DOHH2 (cell line): ENCODE measurements at regions not wholly inside any gene's neighbourhood (a gene's known extent, or its start where the extent isn't known, plus 50 kb on each side); places are given as distances from the start of the nearest gene placed in this dataset.

Experiments used
- H3F3A ChIP-seq: fragments of 200-600 bp; sonication (generic), shearing (Covaris generic); 2 replicates; pipeline ENCODE4 v1.6.0; 2016; ENCODE audit warnings: antibody characterized with exemption, mild to moderate bottlenecking; ENCODE audit not compliant: control insufficient read depth, insufficient read depth
- H3K27ac ChIP-seq: fragments of 200-600 bp; sonication (generic); 2 replicates; pipeline ENCODE4 v1.5.1; 2014; ENCODE audit warnings: low read depth, mild to moderate bottlenecking, low read length, moderate library complexity
- H3K27me3 ChIP-seq: fragments of 200-600 bp; sonication (generic); 2 replicates; pipeline ENCODE4 v1.6.1; 2014; ENCODE audit warnings: mild to moderate bottlenecking, low read length, mixed read lengths; ENCODE audit not compliant: control insufficient read depth
- H3K36me3 ChIP-seq: fragments of 200-600 bp; sonication (generic); 2 replicates; pipeline ENCODE4 v1.6.1; 2014; ENCODE audit warnings: mild to moderate bottlenecking, low read length, moderate library complexity, mixed read lengths; ENCODE audit not compliant: control insufficient read depth
- H3K4me1 ChIP-seq: fragments of 200-600 bp; sonication (generic); 2 replicates; pipeline ENCODE4 v1.6.1; 2014; ENCODE audit warnings: mild to moderate bottlenecking, low read length, mixed read lengths; ENCODE audit not compliant: control insufficient read depth
- H3K4me2 ChIP-seq: fragments of 200-600 bp; sonication (generic); 2 replicates; pipeline ENCODE4 v1.6.0; 2014; ENCODE audit warnings: mild to moderate bottlenecking, low read length, moderate library complexity
- H3K4me3 ChIP-seq: fragments of 200-600 bp; sonication (generic); 2 replicates; pipeline ENCODE4 v1.5.1; 2014; ENCODE audit warnings: mild to moderate bottlenecking, low read length, mixed read lengths
- H3K79me2 ChIP-seq: fragments of 200-600 bp; sonication (generic); 2 replicates; pipeline ENCODE4 v1.6.1; 2014; ENCODE audit warnings: mild to moderate bottlenecking, low read length, mixed read lengths; ENCODE audit not compliant: control insufficient read depth
- H3K9me2 ChIP-seq: fragments of 200-600 bp; sonication (generic); replicated peaks from 2 replicates; pipeline ENCODE4 v1.6.1; 2014; ENCODE audit warnings: mild to moderate bottlenecking, low read length, mixed read lengths; ENCODE audit not compliant: control insufficient read depth
- H3K9me3 ChIP-seq: fragments of 200-600 bp; sonication (generic); 2 replicates; pipeline ENCODE4 v1.6.1; 2014; ENCODE audit warnings: antibody characterized with exemption, low read length, mixed read lengths; ENCODE audit not compliant: control insufficient read depth, insufficient read depth
- H4K20me1 ChIP-seq: fragments of 200-600 bp; sonication (generic); 2 replicates; pipeline ENCODE4 v1.6.0; 2014; ENCODE audit warnings: low read depth, mild to moderate bottlenecking, antibody characterized with exemption, low read length, moderate library complexity; ENCODE audit not compliant: control insufficient read depth, insufficient read depth
- EZH2phosphoT487 ChIP-seq: fragments of 200-600 bp; sonication (generic); IDR thresholded peaks from 2 replicates; pipeline ENCODE4 v1.6.1; 2017; ENCODE audit warnings: borderline replicate concordance, mild to moderate bottlenecking, antibody characterized with exemption, low read length, moderate library complexity, mixed read lengths
- TF ChIP-seq, protein P1 (sequence below): fragments of 200-600 bp; sonication (generic); IDR thresholded peaks from one replicate; pipeline ENCODE4 v1.5.1; 2014; ENCODE audit warnings: antibody characterized with exemption, mild to moderate bottlenecking, low read depth, low read length; ENCODE audit not compliant: poor library complexity, severe bottlenecking

DNA sequence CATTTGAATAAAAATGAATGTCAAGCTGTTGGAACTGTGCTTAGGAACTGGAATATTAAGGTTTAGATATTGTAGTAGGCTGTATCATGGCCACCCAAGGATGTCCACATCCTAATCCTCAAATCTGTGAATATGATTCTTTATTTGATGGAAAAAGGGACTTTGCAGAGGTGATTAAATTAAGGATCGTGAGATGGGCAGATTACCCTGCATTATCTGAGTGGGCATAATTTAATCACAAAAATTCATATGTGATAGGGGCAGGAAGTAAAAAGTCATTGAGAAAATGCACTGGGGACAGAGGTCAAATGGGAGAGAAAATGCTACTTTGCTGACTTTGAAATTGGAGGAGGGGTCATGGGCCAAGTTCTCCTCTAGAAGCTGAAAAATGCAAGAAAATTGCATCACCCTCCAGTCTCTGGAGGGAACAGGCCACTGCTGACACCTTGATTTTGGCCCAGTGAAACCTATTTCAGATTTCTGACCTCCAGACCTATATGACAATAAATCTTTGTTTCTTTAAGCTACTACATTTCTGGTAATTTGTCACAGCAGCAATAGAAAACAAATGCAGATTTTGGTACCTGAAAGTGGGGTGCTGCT lies 521.4 kb downstream of the PCDH7 start:
- H3K4me2 ChIP-seq, result no peak overlapping the region
- no peak for TF ChIP-seq EZH2phosphoT487
- TF ChIP-seq, protein P1, sequence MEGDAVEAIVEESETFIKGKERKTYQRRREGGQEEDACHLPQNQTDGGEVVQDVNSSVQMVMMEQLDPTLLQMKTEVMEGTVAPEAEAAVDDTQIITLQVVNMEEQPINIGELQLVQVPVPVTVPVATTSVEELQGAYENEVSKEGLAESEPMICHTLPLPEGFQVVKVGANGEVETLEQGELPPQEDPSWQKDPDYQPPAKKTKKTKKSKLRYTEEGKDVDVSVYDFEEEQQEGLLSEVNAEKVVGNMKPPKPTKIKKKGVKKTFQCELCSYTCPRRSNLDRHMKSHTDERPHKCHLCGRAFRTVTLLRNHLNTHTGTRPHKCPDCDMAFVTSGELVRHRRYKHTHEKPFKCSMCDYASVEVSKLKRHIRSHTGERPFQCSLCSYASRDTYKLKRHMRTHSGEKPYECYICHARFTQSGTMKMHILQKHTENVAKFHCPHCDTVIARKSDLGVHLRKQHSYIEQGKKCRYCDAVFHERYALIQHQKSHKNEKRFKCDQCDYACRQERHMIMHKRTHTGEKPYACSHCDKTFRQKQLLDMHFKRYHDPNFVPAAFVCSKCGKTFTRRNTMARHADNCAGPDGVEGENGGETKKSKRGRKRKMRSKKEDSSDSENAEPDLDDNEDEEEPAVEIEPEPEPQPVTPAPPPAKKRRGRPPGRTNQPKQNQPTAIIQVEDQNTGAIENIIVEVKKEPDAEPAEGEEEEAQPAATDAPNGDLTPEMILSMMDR, result no peak
- H4K20me1 ChIP-seq, result no peaks in the 10 kb centered on the region
- H3K27me3 ChIP-seq, result no peaks in the 10 kb centered on the region
- no peak overlapping the region for H3K4me3 ChIP-seq
- no peaks in the 10 kb centered on the region for H3K4me1 ChIP-seq
- H3K9me3 ChIP-seq, result peaks cover 4% of the 10 kb centered on the region; the same call in 1 of the 2 replicates
- H3K9me2 ChIP-seq, result no peaks in the 10 kb centered on the region
- H3F3A ChIP-seq, result no peaks in the 10 kb centered on the region
- no peaks in the 10 kb centered on the region for H3K36me3 ChIP-seq
- H3K27ac ChIP-seq, result no peak overlapping the region
- H3K79me2 ChIP-seq, result no peaks in the 10 kb centered on the region

DNA sequence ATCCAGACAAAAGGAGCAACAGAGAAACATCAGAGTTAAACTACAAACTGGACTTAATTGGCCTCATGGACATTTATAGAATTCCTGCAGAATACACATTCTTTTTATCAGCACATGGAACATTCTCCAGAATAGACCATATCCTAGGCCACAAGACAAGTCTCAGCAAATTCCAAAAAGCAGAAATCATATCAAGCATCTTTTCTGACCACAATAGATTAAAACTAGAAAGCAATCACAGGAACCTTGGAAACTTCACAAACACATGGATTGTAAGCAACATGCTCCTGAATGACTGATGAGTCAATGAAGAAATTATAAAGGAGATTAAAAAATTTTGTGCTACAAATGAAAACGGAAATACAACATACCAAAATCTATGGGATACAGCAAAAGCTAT lies 526.7 kb downstream of the PCDH7 start:
- Histone ChIP-seq H3F3A (no peaks in the 10 kb centered on the region), H3K27ac (no peak overlapping the region), H3K79me2 (no peaks in the 10 kb centered on the region)

DNA sequence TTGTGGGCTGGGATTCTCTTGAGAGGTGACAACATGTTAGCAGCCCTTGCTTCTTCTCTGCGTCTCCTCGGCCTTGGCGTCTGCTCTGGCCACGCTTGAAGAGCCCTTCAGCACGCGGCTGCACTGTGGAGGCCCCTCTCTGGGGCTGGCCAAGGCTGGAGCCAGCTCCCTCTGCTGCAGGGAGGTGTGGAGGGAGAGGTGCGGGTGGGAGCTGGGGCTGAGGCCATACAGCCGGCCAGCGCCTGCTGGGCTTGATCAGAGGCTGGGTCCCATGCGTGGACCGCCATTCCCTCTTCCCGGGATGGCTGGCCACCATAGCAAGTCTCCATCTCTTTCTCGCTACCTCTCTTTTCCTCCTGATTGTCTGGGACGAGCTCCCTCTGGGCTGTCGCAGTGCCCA lies 539.0 kb downstream of the PCDH7 start:
- Histone ChIP-seq H3K27ac (no peak overlapping the region), H3K79me2 (no peaks in the 10 kb centered on the region), H3K9me2 (no peaks in the 10 kb centered on the region), H3K4me3 (no peak overlapping the region), H3K4me1 (no peaks in the 10 kb centered on the region), H4K20me1 (no peaks in the 10 kb centered on the region), H3F3A (no peaks in the 10 kb centered on the region), H3K9me3 (no peaks in the 10 kb centered on the region; the same call in 1 of the 2 replicates), H3K36me3 (no peaks in the 10 kb centered on the region), H3K27me3 (no peaks in the 10 kb centered on the region), H3K4me2 (no peak overlapping the region)
- TF ChIP-seq, protein P1, result no peak
- no peak for TF ChIP-seq EZH2phosphoT487

More for the DNA sequence above, 526.7 kb downstream of the PCDH7 start:
- H3K27me3 ChIP-seq, result no peaks in the 10 kb centered on the region
- no peaks in the 10 kb centered on the region for H3K9me3 ChIP-seq
- no peaks in the 10 kb centered on the region for H3K9me2 ChIP-seq
- no peaks in the 10 kb centered on the region for H3K4me1 ChIP-seq
- H4K20me1 ChIP-seq, result no peaks in the 10 kb centered on the region
- no peaks in the 10 kb centered on the region for H3K36me3 ChIP-seq
- H3K4me2 ChIP-seq, result no peak overlapping the region
- H3K4me3 ChIP-seq, result no peak overlapping the region
- TF ChIP-seq, protein P1, result no peak
- no peak for TF ChIP-seq EZH2phosphoT487
